Loucy (cell line): ENCODE measurements at regions not wholly inside any gene's neighbourhood (a gene's known extent, or its start where the extent isn't known, plus 50 kb on each side); places are given as distances from the start of the nearest gene placed in this dataset.

Experiments
- EZH2phosphoT487 ChIP-seq: fragments of 200-600 bp; IDR thresholded peaks from 2 replicates; pipeline ENCODE4 v1.6.1; 2018; ENCODE audit warnings: antibody characterized with exemption, mild to moderate bottlenecking, moderate library complexity, borderline replicate concordance
- TF ChIP-seq, protein P1 (sequence below): fragments of 200-600 bp; sonication (generic); conservative IDR thresholded peaks from 2 replicates; pipeline ENCODE4 v1.5.1; 2014; ENCODE audit warnings: mild to moderate bottlenecking, antibody characterized with exemption, low read length

DNA sequence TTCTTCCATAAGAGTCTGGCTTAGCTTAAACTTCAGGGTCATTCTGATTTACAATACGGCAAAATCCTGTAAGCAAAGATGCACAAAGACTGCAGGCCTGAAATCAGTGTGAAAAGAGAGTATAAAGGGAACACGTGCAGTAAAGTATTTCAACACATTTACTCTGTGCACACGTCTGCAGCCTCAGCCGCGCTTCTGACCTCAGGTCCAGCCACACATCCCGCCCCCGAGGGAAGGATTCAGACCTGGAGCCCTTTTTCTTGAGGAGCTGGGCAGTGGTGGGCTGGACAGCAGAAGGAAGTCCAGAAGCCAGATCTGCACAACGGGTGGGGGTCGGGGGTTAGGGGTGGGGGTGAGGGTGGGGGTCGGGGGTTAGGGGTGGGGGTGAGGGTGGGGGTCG, 58.9 kb upstream of the FAM20C start:
- TF ChIP-seq, protein P1, sequence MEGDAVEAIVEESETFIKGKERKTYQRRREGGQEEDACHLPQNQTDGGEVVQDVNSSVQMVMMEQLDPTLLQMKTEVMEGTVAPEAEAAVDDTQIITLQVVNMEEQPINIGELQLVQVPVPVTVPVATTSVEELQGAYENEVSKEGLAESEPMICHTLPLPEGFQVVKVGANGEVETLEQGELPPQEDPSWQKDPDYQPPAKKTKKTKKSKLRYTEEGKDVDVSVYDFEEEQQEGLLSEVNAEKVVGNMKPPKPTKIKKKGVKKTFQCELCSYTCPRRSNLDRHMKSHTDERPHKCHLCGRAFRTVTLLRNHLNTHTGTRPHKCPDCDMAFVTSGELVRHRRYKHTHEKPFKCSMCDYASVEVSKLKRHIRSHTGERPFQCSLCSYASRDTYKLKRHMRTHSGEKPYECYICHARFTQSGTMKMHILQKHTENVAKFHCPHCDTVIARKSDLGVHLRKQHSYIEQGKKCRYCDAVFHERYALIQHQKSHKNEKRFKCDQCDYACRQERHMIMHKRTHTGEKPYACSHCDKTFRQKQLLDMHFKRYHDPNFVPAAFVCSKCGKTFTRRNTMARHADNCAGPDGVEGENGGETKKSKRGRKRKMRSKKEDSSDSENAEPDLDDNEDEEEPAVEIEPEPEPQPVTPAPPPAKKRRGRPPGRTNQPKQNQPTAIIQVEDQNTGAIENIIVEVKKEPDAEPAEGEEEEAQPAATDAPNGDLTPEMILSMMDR: no peak
- TF ChIP-seq EZH2phosphoT487: no peak
